Endodermal cell (in vitro differentiated cells): ENCODE measurements at regions not wholly inside any gene's neighbourhood (a gene's known extent, or its start where the extent isn't known, plus 50 kb on each side); places are given as distances from the start of the nearest gene placed in this dataset.

Source experiments
- DNase-seq: peaks from one replicate; pipeline ENCODE4 v3.0.0-alpha.2; 2017
- H3K27ac ChIP-seq: 2 replicates; pipeline ENCODE4 v1.5.1; 2013; ENCODE audit warnings: mild to moderate bottlenecking, low read depth, low read length, moderate library complexity
- H3K27me3 ChIP-seq: 2 replicates; pipeline ENCODE4 v1.6.1; 2013; ENCODE audit warnings: mild to moderate bottlenecking, low read length, moderate library complexity; ENCODE audit not compliant: insufficient read depth, control insufficient read depth, poor library complexity, severe bottlenecking
- H3K36me3 ChIP-seq: 2 replicates; pipeline ENCODE4 v1.7.0; 2013; ENCODE audit warnings: mild to moderate bottlenecking, low read length, moderate library complexity; ENCODE audit not compliant: control insufficient read depth, insufficient read depth
- H3K4me1 ChIP-seq: one replicate; pipeline ENCODE4 v1.7.0; 2013; ENCODE audit warnings: low read length; ENCODE audit not compliant: control insufficient read depth, insufficient read depth
- H3K4me3 ChIP-seq: 2 replicates; pipeline ENCODE4 v1.5.1; 2013; ENCODE audit warnings: mild to moderate bottlenecking, low read length, moderate library complexity
- H3K9ac ChIP-seq: 2 replicates; pipeline ENCODE4 v1.6.1; 2013; ENCODE audit warnings: mild to moderate bottlenecking, low read length, moderate library complexity; ENCODE audit not compliant: poor library complexity, severe bottlenecking; ENCODE audit errors: extremely low read depth
- H3K9me3 ChIP-seq: 2 replicates; pipeline ENCODE4 v1.6.1; 2013; ENCODE audit warnings: mild to moderate bottlenecking, low read length, moderate library complexity; ENCODE audit not compliant: control insufficient read depth
- H3K27ac Mint-ChIP-seq: 2 replicates; pipeline ENCODE4 v1.8.0; 2020; ENCODE audit warnings: mixed read lengths
- H3K27me3 Mint-ChIP-seq: 2 replicates; pipeline ENCODE4 v1.8.0; 2021; ENCODE audit warnings: mild to moderate bottlenecking, mixed read lengths; ENCODE audit not compliant: insufficient read depth
- H3K36me3 Mint-ChIP-seq: 2 replicates; pipeline ENCODE4 v1.8.0; 2020; ENCODE audit warnings: low read depth, mixed read lengths
- H3K4me1 Mint-ChIP-seq: 2 replicates; pipeline ENCODE4 v1.8.0; 2020; ENCODE audit warnings: mixed read lengths
- H3K4me3 Mint-ChIP-seq: 2 replicates; pipeline ENCODE4 v1.8.0; 2020; ENCODE audit warnings: mild to moderate bottlenecking, moderate library complexity, mixed read lengths
- H3K9me3 Mint-ChIP-seq: 2 replicates; pipeline ENCODE4 v1.8.0; 2020; ENCODE audit warnings: mild to moderate bottlenecking, mixed read lengths
- CTCF ChIP-seq: fragments of 200-600 bp; sonication (generic); conservative IDR thresholded peaks from 2 replicates; pipeline ENCODE4 v1.5.0; 2021; ENCODE audit warnings: antibody characterized with exemption, mild to moderate bottlenecking
- WGBS, 2 experiments: methylation state at CpG; one replicate each; pipeline versions ENCODE4 v1.1.5 to v1.1.7; 2013; ENCODE audit warnings: missing lambda C conversion rate in 2 of 2, mixed read lengths in 1 of 2; ENCODE audit not compliant: insufficient coverage in 1 of 2, insufficient read length in 1 of 2; 5-methylcytosine and 5-hydroxymethylcytosine counted together

GRCh38 chr12:13596714-13597113, 384.7 kb downstream of the GRIN2B start:
- Mint-ChIP-seq H3K4me3 (no peak overlapping the region), H3K36me3 (peaks cover 15% of the 10 kb centered on the region), H3K4me1 (peaks cover 38% of the 10 kb centered on the region), H3K27me3 (peaks cover 42% of the 10 kb centered on the region), H3K27ac (no peak overlapping the region), H3K9me3 (peaks cover 28% of the 10 kb centered on the region)
- DNase-seq, result peak; percentile 38
- no peak for TF ChIP-seq CTCF
- Histone ChIP-seq H3K9ac (no peak overlapping the region), H3K27ac (no peak overlapping the region), H3K9me3 (peaks cover 20% of the 10 kb centered on the region), H3K27me3 (no peaks in the 10 kb centered on the region), H3K4me3 (no peak overlapping the region), H3K36me3 (no peaks in the 10 kb centered on the region), H3K4me1 (peaks cover 7% of the 10 kb centered on the region)
- WGBS, 2 experiments, result 94 to 100% methylated on average over 1 of the region's 1 CpG

- Histone ChIP-seq H3K9me3 (peaks cover 20% of the 10 kb centered on the region), H3K9ac (no peak overlapping the region), H3K4me1 (peaks cover 7% of the 10 kb centered on the region), H3K27me3 (no peaks in the 10 kb centered on the region), H3K27ac (no peak overlapping the region), H3K4me3 (no peak overlapping the region), H3K36me3 (no peaks in the 10 kb centered on the region)
- Mint-ChIP-seq H3K27ac (no peak overlapping the region), H3K4me3 (no peak overlapping the region), H3K27me3 (peaks cover 33% of the 10 kb centered on the region), H3K9me3 (peaks cover 28% of the 10 kb centered on the region), H3K4me1 (peaks cover 45% of the 10 kb centered on the region), H3K36me3 (peaks cover 15% of the 10 kb centered on the region)
- DNase-seq, result peak; percentile 61
- WGBS, 2 experiments, result 53 to 85% methylated on average over 2 of the region's 2 CpGs
- no peak for TF ChIP-seq CTCF
Observed at GRCh38 chr12:13595536-13596443, 385.6 kb downstream of the GRIN2B start.

- 90 to 92% methylated on average over 2 to 5 of the region's 5 CpGs for WGBS, 2 experiments
- H3K4me1 ChIP-seq, result peaks cover 7% of the 10 kb centered on the region
- no peak overlapping the region for H3K4me3 ChIP-seq
- H3K27me3 ChIP-seq, result no peaks in the 10 kb centered on the region
- peaks cover 15% of the 10 kb centered on the region for H3K36me3 Mint-ChIP-seq
- no peak overlapping the region for H3K9ac ChIP-seq
- H3K9me3 ChIP-seq, result peaks cover 20% of the 10 kb centered on the region
- no peak overlapping the region for H3K27ac ChIP-seq
- H3K27me3 Mint-ChIP-seq, result peaks cover 26% of the 10 kb centered on the region
- no peak for TF ChIP-seq CTCF
- H3K27ac Mint-ChIP-seq, result no peak overlapping the region
- no peak overlapping the region for H3K4me3 Mint-ChIP-seq
- DNase-seq, result peak; percentile 39
- peaks cover 45% of the 10 kb centered on the region for H3K4me1 Mint-ChIP-seq
- no peaks in the 10 kb centered on the region for H3K36me3 ChIP-seq
- peaks cover 28% of the 10 kb centered on the region for H3K9me3 Mint-ChIP-seq
Observed at GRCh38 chr12:13594731-13595514, 386.5 kb downstream of the GRIN2B start.
